IMR-90 (cell line): ENCODE measurements at regions not wholly inside any gene's neighbourhood (a gene's known extent, or its start where the extent isn't known, plus 50 kb on each side); places are given as distances from the start of the nearest gene placed in this dataset.

ENCODE experiments used
- ATAC-seq: fragments of 200-7000 bp; cut with Tn5 transposase; 2 replicates; pipeline ENCODE4 v1.9.1; 2020; ENCODE audit warnings: low read depth, mild to moderate bottlenecking, moderate library complexity
- BruUV-seq: library from RNA; stranded (reverse); fragments of 400-500 nt; replicated peaks from 2 replicates; lab custom pipeline; 2021; lab: Mats Ljungman, UMichigan
- CTCF ChIA-PET: fragments of 300-600 bp; formaldehyde crosslinking; extraction: SDS; loops from one replicate; lab custom pipeline; 2021; ENCODE audit warnings: antibody characterized with exemption; lab: Yijun Ruan, JAX
- POLR2A ChIA-PET: fragments of 300-600 bp; sonication (Branson Sonifier 250); formaldehyde crosslinking; loops from one replicate; lab custom pipeline; 2022; ENCODE audit warnings: antibody characterized with exemption; ENCODE audit not compliant: unreplicated experiment; lab: Charles Lee
- DNase-seq: peaks from one replicate; pipeline ENCODE4 v3.0.0; 2013
- H2AFZ ChIP-seq: replicated peaks from 2 replicates; pipeline ENCODE3; 2013; ENCODE audit warnings: low read length, mild to moderate bottlenecking; ENCODE audit not compliant: poor library complexity
- H2AK5ac ChIP-seq: 2 replicates; pipeline ENCODE4 v1.6.1; 2013; ENCODE audit warnings: low read depth, low read length, inconsistent platforms
- H2AK9ac ChIP-seq: replicated peaks from 2 replicates; pipeline ENCODE3; 2013; ENCODE audit warnings: mild to moderate bottlenecking, low read depth, low read length, moderate library complexity; ENCODE audit not compliant: poor library complexity
- H2BK120ac ChIP-seq: 2 replicates; pipeline ENCODE4 v1.6.1; 2013; ENCODE audit warnings: low read depth, low read length, inconsistent platforms
- H2BK15ac ChIP-seq: 3 replicates; pipeline ENCODE4 v1.6.1; 2013; ENCODE audit warnings: low read depth, low read length, inconsistent platforms
- H2BK20ac ChIP-seq: 2 replicates; pipeline ENCODE4 v1.6.1; 2013; ENCODE audit warnings: low read depth, mild to moderate bottlenecking, inconsistent platforms, low read length, moderate library complexity
- H2BK5ac ChIP-seq: 2 replicates; pipeline ENCODE4 v1.6.1; 2013; ENCODE audit warnings: mild to moderate bottlenecking, low read depth, low read length, inconsistent platforms; ENCODE audit not compliant: poor library complexity, severe bottlenecking
- H3K14ac ChIP-seq: replicated peaks from 2 replicates; pipeline ENCODE4 v1.6.1; 2013; ENCODE audit warnings: low read depth, low read length, inconsistent platforms
- H3K18ac ChIP-seq: 2 replicates; pipeline ENCODE4 v1.6.1; 2013; ENCODE audit warnings: low read depth, low read length, control low read depth
- H3K23ac ChIP-seq: 2 replicates; pipeline ENCODE4 v1.6.1; 2013; ENCODE audit warnings: low read depth, low read length, inconsistent platforms
- H3K27ac ChIP-seq: 2 replicates; pipeline ENCODE4 v1.5.1; 2013; ENCODE audit warnings: mild to moderate bottlenecking, control low read depth, low read length; ENCODE audit not compliant: insufficient read depth
- H3K27me3 ChIP-seq: 2 replicates; pipeline ENCODE4 v1.6.1; 2013; ENCODE audit warnings: low read length; ENCODE audit not compliant: control insufficient read depth, insufficient read depth
- H3K36me3 ChIP-seq: 2 replicates; pipeline ENCODE4 v1.6.1; 2013; ENCODE audit warnings: low read length, mixed read lengths; ENCODE audit not compliant: control insufficient read depth, insufficient read depth
- H3K4ac ChIP-seq: 2 replicates; pipeline ENCODE4 v1.6.1; 2013; ENCODE audit warnings: low read depth, low read length, inconsistent platforms
- H3K4me1 ChIP-seq: 2 replicates; pipeline ENCODE4 v1.6.1; 2013; ENCODE audit warnings: low read length, mixed read lengths; ENCODE audit not compliant: control insufficient read depth, insufficient read depth
- H3K4me2 ChIP-seq: 2 replicates; pipeline ENCODE4 v1.6.1; 2013; ENCODE audit warnings: low read depth, mild to moderate bottlenecking, control low read depth, low read length, moderate library complexity
- H3K4me3 ChIP-seq: 2 replicates; pipeline ENCODE4 v1.5.1; 2013; ENCODE audit warnings: low read depth, mild to moderate bottlenecking, control low read depth, low read length, moderate library complexity; ENCODE audit not compliant: insufficient read depth
- H3K56ac ChIP-seq: 2 replicates; pipeline ENCODE4 v1.6.1; 2013; ENCODE audit warnings: low read length, inconsistent platforms; ENCODE audit not compliant: insufficient read depth; ENCODE audit errors: extremely low read depth
- H3K79me1 ChIP-seq, 2 experiments: 2 replicates each; pipeline ENCODE4 v1.6.1; 2013; ENCODE audit warnings: low read length in 2 of 2, inconsistent platforms in 1 of 2, low read depth in 1 of 2
- H3K9ac ChIP-seq: 2 replicates; pipeline ENCODE4 v1.6.1; 2013; ENCODE audit warnings: low read depth, low read length, control low read depth
- H3K9me1 ChIP-seq: 2 replicates; pipeline ENCODE4 v1.6.1; 2013; ENCODE audit warnings: low read length, inconsistent platforms; ENCODE audit not compliant: insufficient read depth
- H3K9me3 ChIP-seq: 2 replicates; pipeline ENCODE4 v1.6.1; 2013; ENCODE audit warnings: low read length; ENCODE audit not compliant: control insufficient read depth, insufficient read depth
- H4K20me1 ChIP-seq: 2 replicates; pipeline ENCODE4 v1.6.1; 2013; ENCODE audit warnings: low read length, inconsistent platforms; ENCODE audit not compliant: insufficient read depth
- H4K5ac ChIP-seq: 2 replicates; pipeline ENCODE4 v1.6.1; 2013; ENCODE audit warnings: mild to moderate bottlenecking, low read depth, low read length, control low read depth
- H4K8ac ChIP-seq, 2 experiments: 2 replicates each; pipeline ENCODE4 v1.6.1; 2013; ENCODE audit warnings: low read depth in 2 of 2, low read length in 2 of 2, control low read depth in 1 of 2, inconsistent platforms in 1 of 2
- H4K91ac ChIP-seq: 2 replicates; pipeline ENCODE4 v1.6.1; 2013; ENCODE audit warnings: low read depth, low read length, inconsistent platforms; ENCODE audit not compliant: insufficient read depth
- BHLHE40 ChIP-seq: fragments of 150-350 bp; IDR thresholded peaks from 2 replicates; pipeline ENCODE4 v1.6.1; 2016; ENCODE audit warnings: mild to moderate bottlenecking, low read depth, low read length
- CEBPB ChIP-seq: IDR thresholded peaks from 2 replicates; pipeline ENCODE4 v1.6.1; 2012; ENCODE audit warnings: low read depth, low read length, improper control_type of control experiment
- CHD1 ChIP-seq: IDR thresholded peaks from 2 replicates; pipeline ENCODE4 v1.6.1; 2012; ENCODE audit warnings: low read depth, low read length, improper control_type of control experiment
- FOS ChIP-seq: fragments of 150-350 bp; IDR thresholded peaks from 2 replicates; pipeline ENCODE4 v1.6.1; 2016; ENCODE audit warnings: low read depth, low read length
- MAFK ChIP-seq: IDR thresholded peaks from 2 replicates; pipeline ENCODE4 v1.6.1; 2012; ENCODE audit warnings: low read depth, low read length, improper control_type of control experiment
- MAZ ChIP-seq: IDR thresholded peaks from 2 replicates; pipeline ENCODE4 v1.6.1; 2012; ENCODE audit warnings: low read depth, mild to moderate bottlenecking, low read length, improper control_type of control experiment, moderate library complexity, borderline replicate concordance
- MXI1 ChIP-seq: IDR thresholded peaks from 2 replicates; pipeline ENCODE4 v1.6.1; 2012; ENCODE audit warnings: low read depth, mild to moderate bottlenecking, low read length, moderate library complexity, borderline replicate concordance
- NFE2L2 ChIP-seq: fragments of 150-350 bp; IDR thresholded peaks from 2 replicates; pipeline ENCODE4 v1.6.1; 2016; ENCODE audit warnings: low read depth, mild to moderate bottlenecking, low read length
- POLR2A ChIP-seq: IDR thresholded peaks from 2 replicates; pipeline ENCODE4 v1.6.1; 2012; ENCODE audit warnings: mild to moderate bottlenecking, low read depth, low read length
- RAD21 ChIP-seq: IDR thresholded peaks from 2 replicates; pipeline ENCODE4 v1.6.1; 2012; ENCODE audit warnings: low read length, improper control_type of control experiment
- RCOR1 ChIP-seq: IDR thresholded peaks from 2 replicates; pipeline ENCODE4 v1.6.1; 2012; ENCODE audit warnings: mild to moderate bottlenecking, low read length, improper control_type of control experiment; ENCODE audit not compliant: insufficient replicate concordance
- RFX5 ChIP-seq: IDR thresholded peaks from 2 replicates; pipeline ENCODE4 v1.8.0; 2012; ENCODE audit warnings: low read depth, mild to moderate bottlenecking, low read length, moderate library complexity
- SMC3 ChIP-seq: fragments of 150-350 bp; IDR thresholded peaks from 2 replicates; pipeline ENCODE4 v1.6.1; 2016; ENCODE audit warnings: low read depth, mild to moderate bottlenecking, antibody characterized with exemption, low read length, moderate library complexity
- WGBS, 2 experiments: methylation state at CpG; one replicate each; pipeline versions ENCODE4 v1.1.5 to v1.1.7; 2013; ENCODE audit warnings: missing lambda C conversion rate in 2 of 2; ENCODE audit not compliant: insufficient read length in 1 of 2; ENCODE audit errors: extremely low coverage in 2 of 2; 5-methylcytosine and 5-hydroxymethylcytosine counted together
- dilution Hi-C: fragments of 300-500 bp; cut with HindIII; formaldehyde crosslinking; loops from one replicate; pipeline ENCODE4 v1.14.3; 2018; ENCODE audit warnings: low sequenced_read_pairs; ENCODE audit not compliant: unreplicated experiment
- in situ Hi-C: fragments of 300-500 bp; cut with MboI; formaldehyde crosslinking; loops from 3 replicates; pipeline ENCODE4 v1.14.3; 2019; ENCODE audit warnings: low sequenced_read_pairs, inconsistent platforms, mixed read lengths
- intact Hi-C: fragments of 100-400 bp; cut with micrococcal nuclease; formaldehyde crosslinking; loops from 2 replicates; pipeline ENCODE4 v1.10.0; 2022
- TF ChIP-seq, protein P1 (sequence below): conservative IDR thresholded peaks from 2 replicates; pipeline ENCODE4 v1.5.1; 2012; ENCODE audit warnings: mild to moderate bottlenecking, low read depth, low read length, improper control_type of control experiment
- TF ChIP-seq, protein P2 (sequence below): fragments of 150-350 bp; IDR thresholded peaks from 2 replicates; pipeline ENCODE4 v1.6.1; 2016; ENCODE audit warnings: low read depth, mild to moderate bottlenecking, low read length, moderate library complexity, borderline replicate concordance
- TF ChIP-seq, protein P3 (sequence below): fragments of 150-350 bp; IDR thresholded peaks from 2 replicates; pipeline ENCODE4 v1.6.1; 2017; ENCODE audit warnings: mild to moderate bottlenecking, antibody characterized with exemption, low read length, low read depth

DNA sequence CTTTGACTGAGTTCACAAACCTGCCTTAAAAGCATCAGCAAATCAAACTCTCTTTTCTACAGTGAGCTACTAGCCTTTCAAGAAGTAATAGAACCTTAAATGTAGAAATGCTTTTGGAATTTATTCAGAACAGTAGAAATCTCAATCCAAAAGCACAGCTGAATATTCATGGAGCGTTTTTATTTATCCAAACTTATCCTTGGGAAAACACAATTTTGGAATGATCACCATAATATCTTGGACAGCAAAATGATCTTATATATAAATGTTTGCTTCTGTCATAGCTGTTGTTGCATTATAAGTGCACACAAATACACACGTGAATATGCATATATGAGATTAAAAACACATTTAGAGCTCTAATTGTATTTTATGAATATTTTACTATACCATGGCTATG, 747.3 kb upstream of the PIK3C3 start:
- no peak overlapping the region for H3K14ac ChIP-seq
- CTCF ChIA-PET, result no interaction called here
- H3K4ac ChIP-seq, result no peak overlapping the region
- BruUV-seq, result no TSS peak
- no peak for TF ChIP-seq RFX5
- TF ChIP-seq RAD21, result no peak
- no peak for TF ChIP-seq FOS
- no peak for TF ChIP-seq MAFK
- TF ChIP-seq, protein P1, sequence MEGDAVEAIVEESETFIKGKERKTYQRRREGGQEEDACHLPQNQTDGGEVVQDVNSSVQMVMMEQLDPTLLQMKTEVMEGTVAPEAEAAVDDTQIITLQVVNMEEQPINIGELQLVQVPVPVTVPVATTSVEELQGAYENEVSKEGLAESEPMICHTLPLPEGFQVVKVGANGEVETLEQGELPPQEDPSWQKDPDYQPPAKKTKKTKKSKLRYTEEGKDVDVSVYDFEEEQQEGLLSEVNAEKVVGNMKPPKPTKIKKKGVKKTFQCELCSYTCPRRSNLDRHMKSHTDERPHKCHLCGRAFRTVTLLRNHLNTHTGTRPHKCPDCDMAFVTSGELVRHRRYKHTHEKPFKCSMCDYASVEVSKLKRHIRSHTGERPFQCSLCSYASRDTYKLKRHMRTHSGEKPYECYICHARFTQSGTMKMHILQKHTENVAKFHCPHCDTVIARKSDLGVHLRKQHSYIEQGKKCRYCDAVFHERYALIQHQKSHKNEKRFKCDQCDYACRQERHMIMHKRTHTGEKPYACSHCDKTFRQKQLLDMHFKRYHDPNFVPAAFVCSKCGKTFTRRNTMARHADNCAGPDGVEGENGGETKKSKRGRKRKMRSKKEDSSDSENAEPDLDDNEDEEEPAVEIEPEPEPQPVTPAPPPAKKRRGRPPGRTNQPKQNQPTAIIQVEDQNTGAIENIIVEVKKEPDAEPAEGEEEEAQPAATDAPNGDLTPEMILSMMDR, result no peak
- TF ChIP-seq MAZ, result no peak
- no peak for TF ChIP-seq CEBPB
- TF ChIP-seq, protein P2, sequence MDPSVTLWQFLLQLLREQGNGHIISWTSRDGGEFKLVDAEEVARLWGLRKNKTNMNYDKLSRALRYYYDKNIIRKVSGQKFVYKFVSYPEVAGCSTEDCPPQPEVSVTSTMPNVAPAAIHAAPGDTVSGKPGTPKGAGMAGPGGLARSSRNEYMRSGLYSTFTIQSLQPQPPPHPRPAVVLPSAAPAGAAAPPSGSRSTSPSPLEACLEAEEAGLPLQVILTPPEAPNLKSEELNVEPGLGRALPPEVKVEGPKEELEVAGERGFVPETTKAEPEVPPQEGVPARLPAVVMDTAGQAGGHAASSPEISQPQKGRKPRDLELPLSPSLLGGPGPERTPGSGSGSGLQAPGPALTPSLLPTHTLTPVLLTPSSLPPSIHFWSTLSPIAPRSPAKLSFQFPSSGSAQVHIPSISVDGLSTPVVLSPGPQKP, result no peak
- no peak for TF ChIP-seq NFE2L2
- no peak for TF ChIP-seq BHLHE40
- TF ChIP-seq POLR2A, result no peak
- TF ChIP-seq CHD1, result no peak
- no peak for TF ChIP-seq RCOR1
- TF ChIP-seq, protein P3, sequence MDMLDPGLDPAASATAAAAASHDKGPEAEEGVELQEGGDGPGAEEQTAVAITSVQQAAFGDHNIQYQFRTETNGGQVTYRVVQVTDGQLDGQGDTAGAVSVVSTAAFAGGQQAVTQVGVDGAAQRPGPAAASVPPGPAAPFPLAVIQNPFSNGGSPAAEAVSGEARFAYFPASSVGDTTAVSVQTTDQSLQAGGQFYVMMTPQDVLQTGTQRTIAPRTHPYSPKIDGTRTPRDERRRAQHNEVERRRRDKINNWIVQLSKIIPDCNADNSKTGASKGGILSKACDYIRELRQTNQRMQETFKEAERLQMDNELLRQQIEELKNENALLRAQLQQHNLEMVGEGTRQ, result no peak
- TF ChIP-seq SMC3, result no peak
- TF ChIP-seq MXI1, result no peak
- H2BK15ac ChIP-seq, result no peak overlapping the region
- in situ Hi-C loops (no loop called here), dilution Hi-C loops (no loop called here), intact Hi-C loops (no loop called here)
- H3K27ac ChIP-seq, result no peak overlapping the region
- H3K4me3 ChIP-seq, result no peak overlapping the region
- H3K56ac ChIP-seq, result no peak overlapping the region
- no peak overlapping the region for H2BK20ac ChIP-seq
- DNase-seq (no peak), ATAC-seq (no peak)
- H2AK9ac ChIP-seq, result no peak overlapping the region
- no peaks in the 10 kb centered on the region for H4K20me1 ChIP-seq
- no CpG with 5 or more reads among the region's 2 CpGs for WGBS, 2 experiments
- no peaks in the 10 kb centered on the region for H3K79me1 ChIP-seq
- H2BK120ac ChIP-seq, result no peak overlapping the region
- H2AFZ ChIP-seq, result no peak overlapping the region
- no peak overlapping the region for H3K23ac ChIP-seq
- H2BK5ac ChIP-seq, result no peak overlapping the region
- no peaks in the 10 kb centered on the region for H3K9me3 ChIP-seq
- H3K9me1 ChIP-seq, result no peaks in the 10 kb centered on the region
- no peak overlapping the region for H3K18ac ChIP-seq
- H3K9ac ChIP-seq, result no peak overlapping the region
- H3K36me3 ChIP-seq, result no peaks in the 10 kb centered on the region
- H3K4me1 ChIP-seq, result no peaks in the 10 kb centered on the region
- no peak overlapping the region for H3K4me2 ChIP-seq
- H4K91ac ChIP-seq, result no peak overlapping the region
- no peak overlapping the region for H2AK5ac ChIP-seq
- POLR2A ChIA-PET, result no interaction called here
- no peaks in the 10 kb centered on the region for H3K27me3 ChIP-seq
- H4K8ac ChIP-seq, result no peak overlapping the region
- no peak overlapping the region for H4K5ac ChIP-seq
